ENCODE measurements at regions not wholly inside any gene's neighbourhood (a gene's known extent, or its start where the extent isn't known, plus 50 kb on each side); places are given as distances from the start of the nearest gene placed in this dataset.

- Histone ChIP-seq H3K27me3 (ENCODE audit: low read depth) (peaks cover 38% of the 10 kb centered on the region), H3K4me1 (no peaks in the 10 kb centered on the region), H3K9me3 (replicated peaks) (no peaks in the 10 kb centered on the region), H3K36me3 (no peaks in the 10 kb centered on the region), H3K27ac (replicated peaks) (no peak overlapping the region), H3K4me3 (no peak overlapping the region)
- intact Hi-C loops (cut with micrococcal nuclease): no loop called here
- no peak for DNase-seq
- TF ChIP-seq CTCF (IDR thresholded peaks at IDR 0.05; ENCODE audit: borderline replicate concordance): no peak
Observed at GRCh38 chr15:61624950-61625349, 395.8 kb upstream of the RORA start.

GRCh38 chr15:61623746-61624145 is 394.6 kb upstream of the RORA start:
- no peaks in the 10 kb centered on the region for H3K4me1 ChIP-seq
- H3K27ac ChIP-seq (replicated peaks): no peak overlapping the region
- H3K27me3 ChIP-seq (ENCODE audit: low read depth): peaks cover 38% of the 10 kb centered on the region
- H3K36me3 ChIP-seq: no peaks in the 10 kb centered on the region
- intact Hi-C loops (cut with micrococcal nuclease): no loop called here
- no peaks in the 10 kb centered on the region for H3K9me3 ChIP-seq (replicated peaks)
- no peak for DNase-seq
- TF ChIP-seq CTCF (IDR thresholded peaks at IDR 0.05; ENCODE audit: borderline replicate concordance): no peak
- no peak overlapping the region for H3K4me3 ChIP-seq

- DNase-seq: no peak
- peaks cover 16% of the 10 kb centered on the region for H3K9me3 ChIP-seq (replicated peaks)
- intact Hi-C loops (cut with micrococcal nuclease): no loop called here
- H3K36me3 ChIP-seq: no peaks in the 10 kb centered on the region
- peaks cover 37% of the 10 kb centered on the region for H3K27me3 ChIP-seq (ENCODE audit: low read depth)
- no peak overlapping the region for H3K4me3 ChIP-seq
- no peak for TF ChIP-seq CTCF (IDR thresholded peaks at IDR 0.05; ENCODE audit: borderline replicate concordance)
- no peak overlapping the region for H3K27ac ChIP-seq (replicated peaks)
- no peaks in the 10 kb centered on the region for H3K4me1 ChIP-seq
Observed at GRCh38 chr15:61621865-61622264, 392.8 kb upstream of the RORA start.

GRCh38 chr15:61621146-61621545 is 392.0 kb upstream of the RORA start:
- peaks cover 24% of the 10 kb centered on the region for H3K9me3 ChIP-seq (replicated peaks)
- H3K27ac ChIP-seq (replicated peaks): no peak overlapping the region
- peaks cover 30% of the 10 kb centered on the region for H3K27me3 ChIP-seq (ENCODE audit: low read depth)
- no peaks in the 10 kb centered on the region for H3K36me3 ChIP-seq
- H3K4me3 ChIP-seq: no peak overlapping the region
- no peaks in the 10 kb centered on the region for H3K4me1 ChIP-seq
- no peak for DNase-seq
- TF ChIP-seq CTCF (IDR thresholded peaks at IDR 0.05; ENCODE audit: borderline replicate concordance): peak; percentile 50
- intact Hi-C loops (cut with micrococcal nuclease): no loop called here

GRCh38 chr15:61620151-61620550 is 391.0 kb upstream of the RORA start:
- TF ChIP-seq CTCF (IDR thresholded peaks at IDR 0.05; ENCODE audit: borderline replicate concordance): no peak
- Histone ChIP-seq H3K4me1 (no peaks in the 10 kb centered on the region), H3K4me3 (no peak overlapping the region), H3K36me3 (no peaks in the 10 kb centered on the region), H3K9me3 (replicated peaks) (peaks cover 32% of the 10 kb centered on the region), H3K27ac (replicated peaks) (no peak overlapping the region), H3K27me3 (ENCODE audit: low read depth) (peaks cover 21% of the 10 kb centered on the region)
- no peak for DNase-seq
- intact Hi-C loops (cut with micrococcal nuclease): no loop called here

- H3K4me1 ChIP-seq: no peaks in the 10 kb centered on the region
- no peak overlapping the region for H3K4me3 ChIP-seq
- H3K27me3 ChIP-seq (ENCODE audit: low read depth): peaks cover 9% of the 10 kb centered on the region
- H3K36me3 ChIP-seq: no peaks in the 10 kb centered on the region
- no peak overlapping the region for H3K27ac ChIP-seq (replicated peaks)
- no peak for DNase-seq
- TF ChIP-seq CTCF (IDR thresholded peaks at IDR 0.05; ENCODE audit: borderline replicate concordance): no peak
- H3K9me3 ChIP-seq (replicated peaks): peaks cover 63% of the 10 kb centered on the region
- intact Hi-C loops (cut with micrococcal nuclease): no loop called here
Observed at GRCh38 chr15:61613729-61614128, 384.6 kb upstream of the RORA start.

Data from left ventricle myocardium inferior (tissue), 1 donor.